Heart left ventricle (tissue), 16 donors: ENCODE measurements at regions not wholly inside any gene's neighbourhood (a gene's known extent, or its start where the extent isn't known, plus 50 kb on each side); places are given as distances from the start of the nearest gene placed in this dataset.
"Not testable (repeated sequence)": the region's sequence is repeated elsewhere in the genome, so short reads cannot be mapped to it uniquely, and the experiment has no call there.

ENCODE experiments used
- ATAC-seq, 4 donors: fragments of 200-7000 bp; cut with Tn5 transposase; one replicate each; pipeline ENCODE4 v1.9.1; 2020 to 2022; ENCODE audit warnings: moderate library complexity in 4 of 4, mild to moderate bottlenecking in 3 of 4, moderate number of reproducible peaks in 1 of 4
- DNase-seq, 5 donors: peaks; one replicate each; pipeline ENCODE4 v3.0.0-alpha.2; 2020
- H3K27ac ChIP-seq, 12 donors: fragments of 200-600 bp; sonication (generic) in 4 of 12; one replicate each; pipeline versions ENCODE4 v1.5.0 to v1.8.0; 2016 to 2022; ENCODE audit warnings: mild to moderate bottlenecking in 2 of 12
- H3K27me3 ChIP-seq, 9 donors: fragments of 200-600 bp; sonication (generic) in 2 of 9; one replicate each; pipeline versions ENCODE4 v1.5.1 to v1.8.0; 2016 to 2022; ENCODE audit warnings: mild to moderate bottlenecking in 3 of 9
- H3K36me3 ChIP-seq, 9 donors: fragments of 200-600 bp; sonication (generic) in 2 of 9; one replicate each; pipeline versions ENCODE4 v1.5.0 to v1.8.0; 2018 to 2022; ENCODE audit warnings: mild to moderate bottlenecking in 2 of 9
- H3K4me1 ChIP-seq, 12 donors: fragments of 200-600 bp; sonication (generic) in 4 of 12; one replicate each; pipeline versions ENCODE4 v1.5.0 to v1.8.0; 2016 to 2022; ENCODE audit warnings: mild to moderate bottlenecking in 3 of 12
- H3K4me3 ChIP-seq, 12 donors: fragments of 200-600 bp; sonication (generic) in 4 of 12; one replicate each; pipeline versions ENCODE4 v1.5.0 to v1.8.0; 2017 to 2022; ENCODE audit warnings: mild to moderate bottlenecking in 9 of 12, moderate library complexity in 4 of 12
- H3K9me3 ChIP-seq, 12 donors: fragments of 200-600 bp; sonication (generic) in 4 of 12; one replicate each; pipeline versions ENCODE4 v1.5.0 to v1.8.0; 2016 to 2022; ENCODE audit warnings: mild to moderate bottlenecking in 1 of 12
- CTCF ChIP-seq, 12 donors: fragments of 200-600 bp; sonication (generic) in 4 of 12; IDR thresholded peaks; one replicate each; pipeline versions ENCODE4 v1.5.0 to v1.8.0; 2018 to 2022; ENCODE audit warnings: antibody characterized with exemption in 12 of 12, mild to moderate bottlenecking in 5 of 12
- POLR2A ChIP-seq, 2 donors: fragments of 450-650 bp; IDR thresholded peaks; one replicate each; pipeline ENCODE4 v1.6.1; 2017; ENCODE audit warnings: antibody characterized with exemption in 2 of 2, mild to moderate bottlenecking in 2 of 2, moderate library complexity in 2 of 2
- WGBS, 4 donors: extraction: QIAGEN DNeasy Blood & Tissue Kit in 2 of 4; methylation state at CpG; one replicate each; pipeline versions ENCODE4 v1.1.5 to v1.1.7; 2013 to 2018; 5-methylcytosine and 5-hydroxymethylcytosine counted together
- intact Hi-C, 10 donors: fragments of 100-400 bp; cut with DNase I; formaldehyde crosslinking; loops; one replicate each; pipeline versions ENCODE4 v1.11.1 to v1.14.2; 2022
- donor health status: ischemic (EF 13 %, LVEDD 7.1; RV severe dilation, severe dysfunction).
- donor health status: healthy with polysubstance abuse.
- donor health status: DM: no; HTN: yes; CAD: no.
- donor health status: DM: no; HTN: no; CAD: no.
- donor health status: ischemic (EF 25% LVEDD 6.9; RV normal size, moderate dysfunction).
- donor health status: ischemic (EF 25% LVEDD 5.7; RV mildly dilated, moderate dysfunction).
- donor health status: healthy.
- donor health status: DM: yes; HTN: yes; CAD: no.
- donor health status: ischemic (EF 35%, LVEDD 5.7; RV mildly dilated, moderate dysfunction).
- donor health status: nonischemic (EF 11% LVEDD 7.7; RV severe dilation, severe dysfunction).
- donor health status: DM: yes; HTN: yes; CAD: no.
- donor health status: PGD.
- donor health status: ischemic (EF 29% LVEDD 5.4; RV normal size, mild dysfunction).
- donor health status: nonischemic (EF 23%, LVEDD 6.1; RV moderate dilation, normal function).

GRCh38 chr1:221527302-221527701 lies 214.6 kb downstream of the DUSP10 start:
- H3K36me3 ChIP-seq = no peaks in the 10 kb centered on the region
- no peak overlapping the region for H3K27ac ChIP-seq
- no peaks in the 10 kb centered on the region for H3K4me1 ChIP-seq
- H3K9me3 ChIP-seq = no peaks in the 10 kb centered on the region
- no peaks in the 10 kb centered on the region for H3K27me3 ChIP-seq
- DNase-seq = no peak
- WGBS, 4 donors = 70 to 77% (median 72%) methylated on average over 3 of the region's 3 CpGs
- no peak for ATAC-seq
- no peak for TF ChIP-seq POLR2A (IDR thresholded peaks at IDR 0.05)
- intact Hi-C loops = no loop called here
- no peak overlapping the region for H3K4me3 ChIP-seq

- no peaks in the 10 kb centered on the region for H3K9me3 ChIP-seq
- intact Hi-C loops = no loop called here
- TF ChIP-seq CTCF (IDR thresholded peaks at IDR 0.05) (no peak), POLR2A (IDR thresholded peaks at IDR 0.05) (no peak)
- no peak overlapping the region for H3K27ac ChIP-seq
- H3K27me3 ChIP-seq = peaks cover 0 to 2% (median 0%) of the 10 kb centered on the region in 9 donors
- DNase-seq = no peak
- ATAC-seq = no peak
- H3K4me3 ChIP-seq = no peak overlapping the region
- H3K4me1 ChIP-seq = no peaks in the 10 kb centered on the region
- H3K36me3 ChIP-seq = no peaks in the 10 kb centered on the region
- WGBS, 4 donors = 71 to 81% (median 80%) methylated on average over 3 of the region's 3 CpGs
Observed at GRCh38 chr1:221527886-221528624, 213.8 kb downstream of the DUSP10 start.

GRCh38 chr1:221530159-221530558 lies 211.7 kb downstream of the DUSP10 start:
- not testable (repeated sequence) for ATAC-seq, H3K9me3 ChIP-seq, H3K27ac ChIP-seq, DNase-seq, H3K4me1 ChIP-seq, H3K4me3 ChIP-seq, H3K27me3 ChIP-seq, H3K36me3 ChIP-seq
- 90 to 97% (median 93%) methylated on average over 1 of the region's 1 CpG for WGBS, 4 donors
- intact Hi-C loops = loop anchor here in 1 of 10 donors (10.0 kb wide), 1 partner anchor 325 kb away; no protein-coding TSS in a partner anchor

GRCh38 chr1:221530791-221531190 lies 211.1 kb downstream of the DUSP10 start:
- ATAC-seq (no peak), DNase-seq (no peak)
- no peaks in the 10 kb centered on the region for H3K9me3 ChIP-seq
- no peaks in the 10 kb centered on the region for H3K36me3 ChIP-seq
- peaks cover 0 to 6% (median 0%) of the 10 kb centered on the region in 9 donors for H3K27me3 ChIP-seq
- H3K4me3 ChIP-seq = no peak overlapping the region
- H3K4me1 ChIP-seq = no peaks in the 10 kb centered on the region
- H3K27ac ChIP-seq = no peak overlapping the region
- TF ChIP-seq POLR2A (IDR thresholded peaks at IDR 0.05) (no peak), CTCF (IDR thresholded peaks at IDR 0.05) (no peak)
- intact Hi-C loops = loop anchor here in 1 of 10 donors (10.0 kb wide), 1 partner anchor 324 kb away; no protein-coding TSS in a partner anchor

- H3K27ac ChIP-seq = no peak overlapping the region
- H3K4me1 ChIP-seq = no peaks in the 10 kb centered on the region
- H3K4me3 ChIP-seq = no peak overlapping the region
- 86 to 92% (median 89%) methylated on average over 5 of the region's 5 CpGs for WGBS, 4 donors
- no peaks in the 10 kb centered on the region for H3K36me3 ChIP-seq
- DNase-seq (no peak), ATAC-seq (no peak)
- H3K27me3 ChIP-seq = peaks cover 0 to 6% (median 0%) of the 10 kb centered on the region in 9 donors
- no peak for TF ChIP-seq POLR2A (IDR thresholded peaks at IDR 0.05)
- TF ChIP-seq CTCF (IDR thresholded peaks at IDR 0.05) = no peak
- peaks cover 0 to 3% (median 0%) of the 10 kb centered on the region in 12 donors for H3K9me3 ChIP-seq
- intact Hi-C loops = loop anchor here in 1 of 10 donors (10.0 kb wide), 1 partner anchor 323 kb away; no protein-coding TSS in a partner anchor
Observed at GRCh38 chr1:221532071-221532773, 209.7 kb downstream of the DUSP10 start.
